NOMO-1 treated with dmso at 0.1 percent for 144 hours (cell line): ENCODE measurements at regions not wholly inside any gene's neighbourhood (a gene's known extent, or its start where the extent isn't known, plus 50 kb on each side); places are given as distances from the start of the nearest gene placed in this dataset.
"Not testable (repeated sequence)": the region's sequence is repeated elsewhere in the genome, so short reads cannot be mapped to it uniquely, and the experiment has no call there.

Experiments
- DNase-seq: peaks from one replicate; lab custom pipeline; 2025; ENCODE audit not compliant: unreplicated experiment; lab: John Stamatoyannopoulos, UW

GRCh38 chr6:84897011-84897410, 132.6 kb upstream of the TBX18 start:
- DNase-seq = no peak

GRCh38 chr6:84892671-84893070, 128.3 kb upstream of the TBX18 start:
- no peak for DNase-seq

- DNase-seq = no peak
Observed at GRCh38 chr6:84882768-84883766, 118.7 kb upstream of the TBX18 start.

- not testable (repeated sequence) for DNase-seq
Observed at GRCh38 chr6:84879385-84879784, 115.0 kb upstream of the TBX18 start.

- DNase-seq = no peak
Observed at GRCh38 chr6:84877515-84878210, 113.3 kb upstream of the TBX18 start.

- DNase-seq = no peak
Observed at GRCh38 chr6:84876723-84877514, 112.5 kb upstream of the TBX18 start.

GRCh38 chr6:84872996-84873723, 108.8 kb upstream of the TBX18 start:
- no peak for DNase-seq

- DNase-seq = no peak
Observed at GRCh38 chr6:84871925-84872324, 107.5 kb upstream of the TBX18 start.

- no peak for DNase-seq
Observed at GRCh38 chr6:84870672-84871071, 106.3 kb upstream of the TBX18 start.

GRCh38 chr6:84868149-84868548, 103.8 kb upstream of the TBX18 start:
- no peak for DNase-seq

- no peak for DNase-seq
Observed at GRCh38 chr6:84867521-84867920, 103.1 kb upstream of the TBX18 start.

GRCh38 chr6:84866715-84867114, 102.3 kb upstream of the TBX18 start:
- no peak for DNase-seq

GRCh38 chr6:84865372-84865771, 101.0 kb upstream of the TBX18 start:
- DNase-seq = not testable (repeated sequence)

- DNase-seq = no peak
Observed at GRCh38 chr6:84862843-84863242, 98.4 kb upstream of the TBX18 start.

GRCh38 chr6:84860920-84861319, 96.5 kb upstream of the TBX18 start:
- DNase-seq = no peak

GRCh38 chr6:84860509-84860908, 96.1 kb upstream of the TBX18 start:
- DNase-seq = no peak

- DNase-seq = no peak
Observed at GRCh38 chr6:84854811-84855400, 90.5 kb upstream of the TBX18 start.

- DNase-seq = no peak
Observed at GRCh38 chr6:84853901-84854300, 89.5 kb upstream of the TBX18 start.

- no peak for DNase-seq
Observed at GRCh38 chr6:84848960-84849359, 84.6 kb upstream of the TBX18 start.
